ENCODE measurements at regions not wholly inside any gene's neighbourhood (a gene's known extent, or its start where the extent isn't known, plus 50 kb on each side); places are given as distances from the start of the nearest gene placed in this dataset.
"Not testable (repeated sequence)": the region's sequence is repeated elsewhere in the genome, so short reads cannot be mapped to it uniquely, and the experiment has no call there.

DNA sequence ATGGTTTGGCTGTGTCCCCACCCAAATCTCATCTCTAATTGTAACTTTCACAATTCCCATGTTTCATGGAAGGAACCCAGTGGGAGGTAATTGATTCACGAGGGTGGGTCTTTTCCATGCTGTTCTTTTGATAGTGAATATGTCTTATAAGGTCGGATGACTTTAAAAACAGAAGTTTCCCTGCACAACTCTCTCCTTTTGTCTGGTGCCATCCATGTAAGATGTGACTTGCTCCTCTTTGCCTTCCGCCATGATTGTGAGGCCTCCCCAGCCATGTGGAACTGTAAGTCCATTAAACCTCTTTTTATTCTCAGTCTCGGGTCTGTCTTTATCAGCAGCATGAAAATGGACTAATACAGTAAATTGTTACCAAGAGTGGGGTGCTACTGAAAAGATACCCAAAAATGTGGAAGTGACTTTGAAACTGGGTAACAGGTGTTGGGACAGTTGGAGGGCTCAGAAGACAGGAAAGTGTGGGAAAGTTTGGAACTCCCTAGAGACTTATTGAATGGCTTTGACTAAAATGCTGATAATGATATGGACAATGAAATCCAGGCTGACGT, 251.4 kb upstream of the GK2 start:
- DNase-seq: not testable (repeated sequence)

DNA sequence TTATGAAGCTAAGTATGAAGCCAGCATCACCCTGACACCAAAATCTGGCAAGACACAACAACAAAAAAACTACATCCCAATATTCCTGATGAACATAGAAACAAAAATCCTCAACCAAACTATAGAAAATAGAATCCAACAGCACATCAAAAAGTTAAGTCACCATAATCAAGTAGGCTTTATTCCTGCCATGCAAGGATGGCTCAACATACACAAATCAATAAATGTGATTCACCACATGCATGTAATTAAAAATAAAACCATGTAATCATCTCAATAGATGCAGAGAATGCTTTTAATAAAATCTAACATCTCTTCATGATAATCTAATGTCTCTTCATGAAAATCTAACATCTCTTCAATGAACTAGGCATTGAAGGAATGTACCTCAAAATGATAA, 249.4 kb upstream of the GK2 start:
- DNase-seq: no peak

DNA sequence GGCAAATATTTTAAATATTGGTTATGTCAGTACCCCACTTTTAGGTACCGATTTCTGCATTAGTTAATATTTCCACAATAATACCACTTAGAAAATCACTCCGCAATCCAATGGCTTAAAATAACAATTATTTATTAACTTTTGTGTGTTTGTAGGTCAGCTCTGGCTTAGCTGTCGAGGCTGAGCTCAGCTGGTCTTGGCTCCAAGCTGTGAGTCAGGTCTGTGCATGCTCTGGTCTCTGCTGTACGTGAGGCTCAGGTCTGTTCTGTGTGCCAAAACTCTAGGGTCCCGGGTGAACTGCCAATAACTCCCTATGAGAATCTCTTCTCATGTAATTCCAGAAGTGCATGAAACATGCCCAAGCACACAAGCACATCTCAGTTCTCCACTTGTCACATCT, 245.8 kb upstream of the GK2 start:
- DNase-seq: no peak

DNA sequence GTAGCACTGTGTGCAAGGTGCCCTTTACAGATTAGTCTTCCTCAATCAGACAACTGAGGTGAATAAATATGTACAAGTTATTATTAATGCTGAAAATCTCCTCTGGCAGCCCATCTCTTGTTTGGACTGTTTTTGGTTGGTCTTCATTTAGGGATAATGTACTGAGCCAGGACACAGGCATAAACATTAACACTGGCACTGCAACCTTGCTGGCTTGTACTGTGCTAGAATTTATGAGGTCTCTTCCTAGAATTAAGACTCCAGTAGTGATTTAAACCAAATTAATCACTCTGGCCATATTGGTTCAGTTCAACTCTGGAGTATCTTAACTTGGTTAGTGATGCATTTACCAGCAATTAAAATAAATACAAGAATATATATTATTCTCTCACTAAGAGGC, 244.7 kb upstream of the GK2 start:
- no peak for DNase-seq

DNA sequence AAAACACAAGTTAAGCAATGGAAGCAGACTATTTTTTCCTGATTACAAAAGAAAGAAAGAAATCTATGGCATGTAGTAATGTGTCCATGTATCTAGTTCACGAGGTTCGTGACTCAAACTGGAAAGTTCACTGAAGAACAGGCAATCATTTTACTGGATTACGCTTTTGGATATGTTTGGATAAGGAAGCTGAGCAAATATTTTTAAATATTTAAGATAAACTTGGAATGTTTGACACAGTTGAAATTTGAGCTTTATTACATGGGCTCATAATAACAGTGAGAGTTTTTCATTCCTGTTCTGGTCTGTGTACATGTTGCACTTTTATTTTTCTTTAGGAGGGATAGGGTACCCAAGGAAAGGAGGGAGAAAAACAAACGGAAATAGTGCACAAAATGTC, 244.2 kb upstream of the GK2 start:
- no peak for DNase-seq

DNA sequence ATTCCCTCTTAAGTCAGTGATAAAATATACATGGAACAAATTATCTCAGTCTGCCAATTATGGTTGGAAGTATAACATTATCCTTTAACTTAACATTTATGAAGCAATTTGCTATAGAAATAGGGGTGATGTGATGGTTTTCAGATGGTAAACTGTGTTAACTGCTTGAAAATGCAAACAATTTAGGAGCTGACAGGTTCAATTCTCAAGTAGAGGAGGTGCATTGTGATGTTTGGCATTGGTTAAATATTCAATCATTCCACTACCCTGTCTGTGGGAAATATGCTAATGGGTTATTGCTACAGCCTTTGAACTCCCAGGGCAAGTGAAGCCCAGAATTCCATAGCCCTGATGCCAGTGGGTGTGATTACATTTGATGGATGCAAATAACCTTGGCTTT, 243.4 kb upstream of the GK2 start:
- no peak for DNase-seq

DNA sequence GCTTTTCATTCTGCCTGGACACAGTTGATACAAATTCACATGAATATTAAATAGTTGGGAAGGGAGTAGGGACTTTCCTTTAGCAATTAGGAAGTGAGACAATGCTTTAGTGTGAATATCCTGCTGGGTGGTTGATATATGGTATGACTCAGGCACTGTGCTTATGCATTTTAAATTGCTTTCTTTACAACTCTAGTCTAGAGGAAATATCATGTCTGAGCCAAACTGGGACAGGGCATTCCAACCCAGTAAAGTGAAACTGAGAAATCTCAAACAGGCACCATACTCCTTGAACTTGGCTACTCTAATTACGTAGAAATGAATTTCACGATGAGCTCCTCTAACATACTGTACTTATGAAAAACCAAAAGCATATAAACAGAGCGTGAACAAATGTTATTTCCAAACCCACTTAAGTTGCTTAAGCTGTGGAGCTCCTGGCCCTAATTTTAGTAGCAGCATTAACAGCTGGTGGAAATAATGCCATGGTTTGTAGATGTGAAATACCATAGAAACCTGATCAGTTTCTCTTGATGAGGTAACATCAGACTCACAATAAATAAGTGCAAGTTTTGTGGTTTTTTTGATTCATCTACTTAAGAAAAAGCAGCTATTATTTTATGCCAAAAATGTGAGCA, 242.9 kb upstream of the GK2 start:
- no peak for DNase-seq

DNA sequence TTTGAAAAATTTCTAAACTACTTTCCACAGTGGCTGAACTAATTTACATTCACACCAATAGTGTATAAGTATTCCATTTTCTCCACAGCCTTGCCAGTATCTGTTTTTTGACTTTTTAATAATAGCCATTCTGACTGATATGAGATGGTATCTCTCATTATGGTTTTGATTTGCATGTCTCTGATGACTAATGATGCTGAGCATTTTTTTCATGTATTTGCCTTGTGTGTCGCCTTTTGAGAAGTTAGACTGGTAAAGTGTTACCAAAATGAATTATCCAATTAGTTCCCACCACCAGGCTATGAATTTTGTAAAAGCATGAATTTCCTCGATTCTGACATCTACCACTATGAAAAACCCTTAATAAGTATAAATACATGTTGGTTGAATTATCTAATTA, 242.2 kb upstream of the GK2 start:
- no peak for DNase-seq

DNA sequence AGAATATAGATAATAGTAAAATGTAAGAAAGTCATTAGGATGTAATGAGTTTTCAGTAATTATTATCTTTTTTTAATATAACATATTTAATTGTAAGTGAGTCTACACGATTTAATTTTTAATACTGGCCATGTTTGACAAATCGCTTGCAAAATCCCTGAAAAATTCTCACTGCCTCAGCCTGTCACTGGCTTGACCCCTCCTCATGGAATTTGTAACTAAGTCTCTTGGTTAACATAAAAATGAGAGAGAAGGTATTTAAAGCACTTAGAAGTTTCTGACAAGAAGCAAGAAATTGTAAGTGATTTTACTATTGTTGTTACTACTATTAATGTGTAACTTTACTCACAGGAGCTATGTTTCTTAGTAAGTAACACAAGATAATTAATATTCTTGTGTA, 237.9 kb upstream of the GK2 start:
- DNase-seq: no peak

DNA sequence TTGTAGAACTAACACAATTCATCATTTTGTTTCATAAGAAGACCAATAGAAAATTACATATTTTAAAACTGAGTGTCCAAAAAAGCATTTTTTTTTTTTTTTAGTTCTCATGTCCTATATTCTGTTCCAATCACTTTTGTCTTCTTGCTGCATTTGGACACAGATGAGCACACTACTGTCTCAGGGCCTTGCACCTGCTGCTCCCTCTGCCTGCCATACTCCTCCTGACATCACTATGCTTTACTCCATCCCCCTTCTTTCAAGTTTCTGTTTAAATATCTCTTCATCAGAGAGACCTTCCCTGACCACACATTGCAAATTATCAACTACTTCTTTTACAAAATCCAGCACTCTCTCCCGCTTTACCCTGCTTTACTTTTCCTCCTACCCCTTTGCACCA, 230.7 kb upstream of the GK2 start:
- DNase-seq: peak; percentile 36

DNA sequence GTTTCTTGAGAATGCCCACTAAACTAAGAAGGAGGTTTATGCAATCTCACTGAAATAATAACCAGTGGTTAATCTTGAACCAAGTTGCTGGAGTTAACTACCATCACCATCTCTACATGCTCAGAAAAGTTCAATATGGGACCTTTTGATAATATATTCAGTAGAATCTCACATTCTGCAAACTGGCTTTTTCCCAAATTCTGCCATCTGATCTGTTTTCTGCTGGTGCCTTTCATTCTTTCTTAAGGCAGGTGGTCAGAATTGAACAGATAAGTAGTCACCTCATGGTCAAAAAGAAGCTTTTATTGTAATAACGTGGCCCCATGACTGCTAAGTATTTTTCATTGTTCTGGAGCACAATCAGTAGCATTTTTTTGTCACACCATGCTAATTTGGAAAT, 229.0 kb upstream of the GK2 start:
- DNase-seq: peak; percentile 11

DNA sequence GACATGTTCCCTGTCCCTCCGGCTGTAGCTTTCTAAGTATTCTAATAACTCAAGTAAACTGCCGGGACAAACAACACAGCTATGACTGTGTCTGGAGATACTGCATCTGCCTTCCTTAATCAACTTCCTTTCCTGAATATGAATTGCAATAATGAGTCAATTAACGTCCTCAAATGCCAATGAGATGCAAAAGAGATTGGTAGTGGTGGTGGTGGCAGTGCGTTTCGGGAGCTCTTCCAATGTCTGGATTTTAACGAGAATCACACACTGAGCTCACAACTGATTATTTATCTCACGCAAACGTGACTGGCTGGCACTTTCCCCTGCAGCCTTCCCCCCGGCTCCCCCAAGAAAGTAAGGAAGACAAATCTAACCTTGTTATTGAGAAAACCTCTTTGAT, 226.1 kb upstream of the GK2 start:
- no peak for DNase-seq

DNA sequence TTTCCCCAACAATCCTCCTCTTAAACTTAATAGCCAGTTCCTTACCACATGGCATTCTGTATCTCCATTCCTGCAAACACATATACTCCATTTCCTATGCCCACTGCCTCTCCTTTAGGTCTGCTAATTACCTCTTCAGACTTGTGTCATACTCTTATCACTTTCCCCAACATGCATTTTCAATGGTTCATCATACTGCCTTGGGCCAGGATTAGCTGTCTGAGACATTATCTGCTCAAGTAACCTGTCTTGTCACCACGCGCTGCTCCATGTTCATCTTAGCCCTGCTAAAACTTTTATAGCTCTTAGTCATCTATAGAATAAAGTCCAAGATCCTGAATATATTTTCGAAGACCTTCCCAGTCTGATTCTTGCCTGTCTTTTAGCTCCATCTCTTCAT, 224.1 kb upstream of the GK2 start:
- peak; percentile 54 for DNase-seq

DNA sequence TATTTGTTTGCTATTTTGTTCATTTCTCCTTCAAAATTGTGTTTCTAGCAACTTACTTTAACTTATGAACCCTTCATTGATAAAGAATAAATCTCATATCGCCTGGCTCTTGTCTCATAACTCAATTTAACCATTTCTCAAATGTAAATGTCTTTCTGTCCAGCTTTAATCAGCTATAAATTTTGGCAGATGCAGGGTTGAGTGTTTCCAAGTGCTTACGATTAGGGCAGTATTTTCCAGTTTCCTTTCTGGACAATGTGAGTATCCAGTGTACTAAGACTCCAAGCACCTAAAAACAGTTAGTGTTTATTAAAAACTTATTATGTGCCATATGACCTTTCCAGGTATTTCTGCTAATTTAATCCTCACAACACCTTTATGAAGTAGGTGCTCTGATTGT, 218.6 kb upstream of the GK2 start:
- DNase-seq: no peak

DNA sequence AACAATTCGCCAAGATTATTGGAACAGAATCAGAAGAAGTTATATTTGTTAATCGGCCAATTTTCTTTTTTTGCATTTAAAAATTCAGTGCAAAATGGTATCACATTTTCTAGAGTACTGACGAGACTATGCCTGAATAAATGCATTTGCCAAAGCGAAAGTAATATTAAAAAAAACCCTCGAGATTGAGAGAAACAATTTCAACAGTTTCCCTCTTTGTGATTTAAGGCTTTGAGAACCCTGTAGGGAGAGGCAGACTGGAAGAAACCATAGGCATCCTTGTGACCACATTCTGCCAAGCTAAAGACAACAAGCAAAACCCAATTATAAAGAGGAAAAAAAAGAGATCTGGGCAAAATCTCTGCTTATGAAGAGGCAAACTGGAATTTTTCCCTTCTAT, 218.1 kb upstream of the GK2 start:
- DNase-seq: peak; percentile 32

DNA sequence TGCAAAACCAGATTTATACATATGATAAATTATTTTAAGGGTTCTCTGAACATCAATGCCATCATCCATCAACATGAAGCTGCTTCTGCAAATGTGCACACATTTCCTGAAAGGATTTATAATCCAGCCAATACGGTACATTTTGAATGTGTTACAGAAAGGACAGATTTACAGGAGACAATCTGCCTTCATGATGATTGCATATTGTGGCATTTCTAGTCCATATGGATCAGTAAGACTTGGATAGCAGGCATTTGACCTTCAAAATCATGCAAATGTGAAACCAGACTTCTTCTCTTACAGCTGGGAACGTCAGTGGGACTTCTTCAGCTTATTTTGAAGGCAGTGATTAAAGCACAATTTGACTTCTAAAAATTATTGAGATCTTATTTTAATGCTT, 217.3 kb upstream of the GK2 start:
- peak; percentile 20 for DNase-seq

DNA sequence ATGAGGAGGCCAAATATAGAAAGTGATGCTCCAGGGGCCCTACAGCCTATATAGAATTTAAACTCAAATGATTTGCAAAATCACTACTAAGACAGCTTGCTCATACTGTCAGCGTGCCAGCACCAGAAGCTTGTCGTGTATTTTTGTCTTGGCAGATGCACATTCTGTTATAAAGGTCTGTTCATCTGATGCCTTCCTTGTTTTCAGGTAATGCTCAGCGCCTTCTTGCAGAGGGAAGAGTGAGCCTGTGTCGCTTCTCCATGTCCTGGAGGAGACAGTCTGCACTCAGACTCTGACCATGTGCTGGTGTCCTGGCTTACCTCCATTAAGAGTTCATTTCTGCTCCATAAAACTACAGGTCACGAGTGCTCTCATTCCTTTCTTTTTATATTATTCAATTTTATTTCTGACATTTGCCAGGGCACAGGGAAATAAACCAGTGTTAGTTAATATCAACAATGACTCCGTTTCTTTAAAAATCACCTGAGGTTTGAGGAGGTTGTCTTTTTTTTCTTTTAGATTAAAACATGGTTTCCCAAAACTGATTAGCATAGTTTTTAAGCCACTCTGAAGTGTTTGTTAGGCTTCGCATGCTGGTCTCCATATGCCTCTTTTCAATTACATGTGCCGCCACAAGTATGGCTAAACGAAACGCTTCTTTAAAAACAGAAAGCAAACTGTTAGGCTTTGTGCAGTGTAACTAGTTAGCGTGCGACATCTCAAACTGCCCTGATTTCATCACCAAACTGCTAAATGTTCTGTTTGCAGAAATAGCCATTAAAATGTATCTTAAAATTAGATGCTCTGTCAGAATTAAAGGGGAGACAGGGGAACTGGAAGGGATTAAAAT, 215.2 kb upstream of the GK2 start:
- DNase-seq: no peak

DNA sequence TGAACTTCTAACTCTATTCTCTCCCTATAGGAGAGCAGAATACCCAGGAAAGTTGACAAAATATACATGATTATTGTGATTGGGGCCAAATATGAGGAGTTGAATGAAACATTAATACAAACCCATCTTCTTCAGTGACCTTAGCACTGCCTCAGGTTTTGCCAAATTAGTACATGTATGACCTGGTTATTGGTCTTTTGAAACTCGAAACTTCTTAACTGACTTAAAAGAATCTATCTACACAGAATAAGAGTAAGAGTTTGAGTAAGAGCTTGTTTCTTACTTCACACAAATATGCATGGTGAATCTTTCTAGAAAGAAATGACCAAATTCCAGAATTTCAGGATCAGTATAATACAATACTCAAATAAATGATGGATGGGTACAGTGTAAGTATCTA, 213.0 kb upstream of the GK2 start:
- DNase-seq: no peak

DNA sequence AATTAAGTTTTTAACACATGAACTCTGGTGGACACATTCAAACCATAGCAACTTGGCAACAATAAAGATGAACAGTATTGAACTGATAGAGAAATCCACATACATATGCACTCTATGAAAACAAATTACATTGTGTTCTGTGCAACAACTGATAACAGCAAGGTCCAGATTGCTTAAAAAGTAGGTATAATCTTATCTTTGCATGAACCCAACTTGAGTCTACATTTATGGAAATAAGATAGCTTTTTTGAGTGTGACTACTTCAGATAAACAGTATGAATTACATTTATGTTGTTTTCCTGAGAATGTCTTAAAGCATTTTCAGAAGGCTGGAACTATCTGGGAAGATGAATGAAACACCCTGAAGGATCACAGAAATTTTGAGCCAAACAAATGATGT, 212.6 kb upstream of the GK2 start:
- peak; percentile 53 for DNase-seq

DNA sequence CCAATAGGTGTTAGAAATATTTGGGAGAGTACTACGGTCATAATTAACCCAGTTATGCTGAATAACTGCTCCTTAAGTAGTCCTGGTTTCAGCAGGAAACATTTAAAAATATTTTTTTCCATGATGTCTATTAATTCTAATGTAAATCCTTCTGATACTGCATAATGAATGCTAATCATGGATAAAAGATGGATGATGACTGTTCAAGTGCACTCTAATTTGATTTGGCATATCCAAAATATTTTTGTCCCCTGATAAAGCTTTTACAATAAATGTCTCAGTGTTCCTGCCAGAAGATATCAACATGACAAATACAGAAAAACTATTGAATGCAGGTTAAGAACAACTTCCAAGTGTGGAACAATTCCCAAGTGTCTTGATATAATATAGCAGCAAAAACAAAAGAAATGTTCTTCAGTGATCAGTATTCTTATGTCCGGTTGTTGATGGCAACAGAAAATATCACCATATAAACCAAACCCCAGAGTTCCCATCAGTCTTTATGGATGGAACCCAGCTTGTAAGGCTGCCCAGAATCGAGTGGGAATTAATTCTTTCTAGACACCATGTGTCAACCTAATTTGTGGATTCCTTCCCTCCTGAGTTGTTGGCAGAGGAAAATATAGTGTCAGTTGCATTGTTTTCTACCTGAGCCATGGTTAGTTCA, 205.4 kb upstream of the GK2 start:
- DNase-seq: no peak

DNA sequence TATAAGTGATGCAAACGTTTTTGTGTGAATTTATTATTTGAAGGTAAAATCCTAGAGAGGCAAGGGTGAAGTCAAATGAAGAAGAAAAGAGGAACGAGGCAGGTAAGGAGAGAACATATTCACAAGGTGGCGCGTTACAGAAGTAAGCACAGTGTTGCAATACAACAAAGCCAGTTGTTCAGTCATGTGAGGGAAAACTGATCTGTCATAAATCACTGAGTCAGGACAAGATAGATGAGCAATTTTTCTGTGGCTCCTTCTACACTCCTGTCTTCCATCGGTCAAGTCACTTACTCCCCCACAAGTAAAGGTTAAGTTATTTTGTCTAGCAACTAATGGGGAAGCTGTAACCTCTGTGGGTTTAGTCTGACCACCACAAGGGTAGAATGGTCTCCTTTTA, 203.0 kb upstream of the GK2 start:
- DNase-seq: no peak

DNA sequence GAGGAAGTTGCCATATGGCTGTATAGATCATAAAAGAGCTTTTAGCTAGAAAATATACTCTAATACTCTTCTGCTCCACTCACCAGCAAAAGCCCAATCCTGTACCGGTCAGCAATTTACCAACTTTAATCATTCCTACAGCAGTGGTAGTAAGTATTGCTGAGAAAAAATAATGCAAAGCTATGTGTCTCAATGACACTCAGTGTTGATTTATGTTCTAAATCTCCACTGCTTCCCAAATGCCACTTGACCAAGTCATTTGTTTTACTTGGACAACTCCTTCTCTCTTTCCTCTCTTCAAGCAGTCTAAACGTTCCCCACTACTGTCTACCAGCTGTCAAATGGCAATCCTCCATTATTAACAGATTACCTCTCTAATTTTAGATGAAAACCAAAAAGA, 201.8 kb upstream of the GK2 start:
- no peak for DNase-seq

DNA sequence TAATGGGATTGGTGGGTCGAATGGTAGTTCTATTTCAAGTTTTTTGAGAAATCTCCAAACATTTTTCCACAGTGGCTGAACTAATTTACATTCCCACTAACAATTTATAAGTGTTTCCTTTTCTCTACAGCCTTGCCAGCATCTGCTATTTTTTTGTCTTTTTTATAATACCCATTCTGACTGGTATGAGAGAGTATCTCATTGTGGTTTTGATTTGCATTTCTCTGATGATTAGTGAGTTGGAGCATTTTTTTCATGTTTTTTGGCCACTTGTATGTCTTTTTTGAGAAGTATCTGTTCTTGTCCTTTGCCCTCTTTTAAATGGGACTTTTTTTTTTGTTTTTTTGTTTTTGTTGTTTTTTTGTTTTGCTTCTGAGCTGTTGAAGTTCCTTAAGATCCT, 200.0 kb upstream of the GK2 start:
- no peak for DNase-seq

DNA sequence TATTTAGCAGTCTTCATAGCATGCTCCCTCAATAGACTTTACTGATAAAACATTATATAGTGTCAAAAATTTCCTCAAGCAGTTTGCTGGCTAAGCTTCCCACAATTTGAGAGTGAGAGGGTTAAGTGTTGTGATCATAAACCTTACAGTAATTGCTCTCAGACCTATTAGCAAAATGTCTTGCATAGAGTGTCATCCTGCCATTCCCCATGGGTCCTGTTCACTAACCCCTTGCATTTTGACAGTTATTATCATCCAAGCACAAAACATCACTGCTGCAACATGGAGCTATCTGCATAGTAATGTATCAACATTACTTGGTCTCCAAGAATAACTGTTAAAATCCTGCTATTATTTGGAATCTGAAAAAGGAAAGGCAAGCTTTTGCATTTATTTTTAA, 196.1 kb upstream of the GK2 start:
- no peak for DNase-seq
